ENCODE measurements at regions not wholly inside any gene's neighbourhood (a gene's known extent, or its start where the extent isn't known, plus 50 kb on each side); places are given as distances from the start of the nearest gene placed in this dataset.

DNA sequence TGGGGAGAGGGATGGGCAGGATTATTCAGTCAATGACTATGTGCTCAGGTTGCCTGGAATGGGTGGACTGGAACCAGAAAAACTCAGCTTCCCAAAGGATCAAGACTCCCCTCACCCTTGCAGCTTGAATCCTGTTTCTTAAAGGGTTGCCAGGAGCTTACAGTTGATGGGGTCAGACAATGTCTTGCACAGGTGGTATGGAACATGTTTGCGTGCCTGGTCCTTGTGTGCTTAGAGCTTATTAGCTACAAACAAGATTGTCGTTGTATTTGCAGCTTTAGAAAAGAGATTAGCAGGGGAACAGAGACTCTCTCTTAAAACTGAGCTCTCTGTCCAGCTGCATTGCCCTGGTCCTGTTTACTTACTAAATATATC lies 56.9 kb downstream of the PRR15 start:
- TF ChIP-seq POLR2A (IDR thresholded peaks at IDR 0.05): no peak
- TF ChIP-seq, protein P1, sequence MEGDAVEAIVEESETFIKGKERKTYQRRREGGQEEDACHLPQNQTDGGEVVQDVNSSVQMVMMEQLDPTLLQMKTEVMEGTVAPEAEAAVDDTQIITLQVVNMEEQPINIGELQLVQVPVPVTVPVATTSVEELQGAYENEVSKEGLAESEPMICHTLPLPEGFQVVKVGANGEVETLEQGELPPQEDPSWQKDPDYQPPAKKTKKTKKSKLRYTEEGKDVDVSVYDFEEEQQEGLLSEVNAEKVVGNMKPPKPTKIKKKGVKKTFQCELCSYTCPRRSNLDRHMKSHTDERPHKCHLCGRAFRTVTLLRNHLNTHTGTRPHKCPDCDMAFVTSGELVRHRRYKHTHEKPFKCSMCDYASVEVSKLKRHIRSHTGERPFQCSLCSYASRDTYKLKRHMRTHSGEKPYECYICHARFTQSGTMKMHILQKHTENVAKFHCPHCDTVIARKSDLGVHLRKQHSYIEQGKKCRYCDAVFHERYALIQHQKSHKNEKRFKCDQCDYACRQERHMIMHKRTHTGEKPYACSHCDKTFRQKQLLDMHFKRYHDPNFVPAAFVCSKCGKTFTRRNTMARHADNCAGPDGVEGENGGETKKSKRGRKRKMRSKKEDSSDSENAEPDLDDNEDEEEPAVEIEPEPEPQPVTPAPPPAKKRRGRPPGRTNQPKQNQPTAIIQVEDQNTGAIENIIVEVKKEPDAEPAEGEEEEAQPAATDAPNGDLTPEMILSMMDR (IDR thresholded peaks at IDR 0.05): no peak
